Gastroesophageal sphincter (tissue), 4 donors: ENCODE measurements at regions not wholly inside any gene's neighbourhood (a gene's known extent, or its start where the extent isn't known, plus 50 kb on each side); places are given as distances from the start of the nearest gene placed in this dataset.

ENCODE experiments used
- ATAC-seq: fragments of 150-250 bp; one replicate; pipeline ENCODE4 v1.9.1; 2016; ENCODE audit warnings: mild to moderate bottlenecking, moderate library complexity
- H3K27ac ChIP-seq, 4 donors: fragments of 200-600 bp; sonication (generic) in 3 of 4; 1 replicate in 3 of 4; 2 replicates in 1 of 4; pipeline ENCODE4 v1.5.1; 2016 to 2019
- H3K27me3 ChIP-seq: fragments of 200-600 bp; sonication (generic); one replicate; pipeline ENCODE4 v1.5.1; 2019
- H3K36me3 ChIP-seq, 2 donors: fragments of 200-600 bp; sonication (generic); one replicate each; pipeline ENCODE4 v1.5.1; 2019; ENCODE audit warnings: control low read depth in 1 of 2
- H3K4me1 ChIP-seq, 3 donors: fragments of 200-600 bp; sonication (generic); 1 replicate in 2 of 3; 2 replicates in 1 of 3; pipeline ENCODE4 v1.5.1; 2016 to 2019; ENCODE audit warnings: control low read depth in 2 of 3
- H3K4me3 ChIP-seq, 2 donors: fragments of 200-600 bp; sonication (generic); one replicate each; pipeline ENCODE4 v1.5.1; 2019; ENCODE audit warnings: mild to moderate bottlenecking in 1 of 2, moderate library complexity in 1 of 2
- H3K9me3 ChIP-seq, 3 donors: fragments of 200-600 bp; sonication (generic); one replicate each; pipeline ENCODE4 v1.5.1; 2017 to 2019; ENCODE audit warnings: control low read depth in 2 of 3
- EP300 ChIP-seq: sonication (generic); formaldehyde crosslinking; IDR thresholded peaks from one replicate; pipeline ENCODE4 v1.6.1; 2017; ENCODE audit warnings: antibody characterized with exemption, mild to moderate bottlenecking
- POLR2A ChIP-seq, 2 donors: fragments of 450-650 bp; IDR thresholded peaks; one replicate each; pipeline ENCODE4 v1.6.1; 2017; ENCODE audit warnings: antibody characterized with exemption in 2 of 2, mild to moderate bottlenecking in 2 of 2, moderate library complexity in 1 of 2
- POLR2AphosphoS5 ChIP-seq: sonication (generic); formaldehyde crosslinking; IDR thresholded peaks from one replicate; pipeline ENCODE4 v1.6.1; 2017; ENCODE audit warnings: antibody characterized with exemption
- WGBS, 2 donors: methylation state at CpG; one replicate each; pipeline ENCODE4 v1.1.5; 2018; ENCODE audit warnings: low coverage in 1 of 2; 5-methylcytosine and 5-hydroxymethylcytosine counted together
- TF ChIP-seq, protein P1 (sequence below), 4 experiments: fragments of 200-600 bp in 2 of 4; fragments of 450-650 bp in 2 of 4; sonication (generic) in 1 of 4; IDR thresholded peaks; one replicate each; pipeline ENCODE4 v1.5.1; 2017 to 2019; ENCODE audit warnings: antibody characterized with exemption in 4 of 4, mild to moderate bottlenecking in 2 of 4, moderate library complexity in 2 of 4

DNA sequence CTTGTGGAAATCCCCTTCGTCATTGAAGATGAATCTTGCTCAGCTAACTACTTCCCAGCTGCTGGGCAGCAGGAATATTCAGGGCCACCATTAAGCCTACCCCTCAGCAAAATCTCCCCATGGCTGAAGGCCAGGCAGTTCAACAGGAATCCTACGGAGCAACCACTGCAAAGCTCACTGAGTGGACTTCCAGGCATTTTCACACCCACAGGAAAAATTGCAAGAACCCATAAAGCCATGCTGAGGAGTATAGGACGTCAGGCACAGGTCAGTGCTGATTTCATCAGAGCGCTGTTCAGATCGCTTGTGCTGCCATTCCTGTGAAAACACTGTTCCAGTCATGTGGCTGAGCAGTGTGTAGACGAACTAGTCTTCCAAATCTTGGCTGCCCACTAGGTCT is 134.8 kb upstream of the TACR1 start:
- no peak for ATAC-seq
- WGBS, 2 donors, result 72 to 74% methylated on average over 3 of the region's 6 CpGs

DNA sequence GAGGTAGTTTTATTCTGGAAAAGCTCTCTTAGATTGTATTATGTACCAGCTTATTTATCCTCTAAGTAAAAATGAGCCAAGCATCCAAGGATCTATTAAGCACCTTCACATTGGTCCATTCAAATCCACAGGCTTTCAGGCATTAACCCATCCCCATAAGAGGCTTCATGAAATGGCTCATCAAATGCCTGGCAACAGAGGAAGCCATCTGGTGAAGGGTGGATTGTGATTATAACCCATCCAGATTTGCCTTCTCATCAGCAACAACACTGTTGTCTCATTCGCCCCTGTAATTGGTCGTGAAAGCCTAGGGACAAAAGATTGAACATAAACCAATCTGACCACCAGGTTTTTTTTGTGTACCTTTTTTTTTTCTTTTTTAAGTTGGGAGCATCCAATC is 134.3 kb upstream of the TACR1 start:
- Histone ChIP-seq H3K27ac (no peak overlapping the region), H3K4me3 (no peak overlapping the region), H3K9me3 (no peaks in the 10 kb centered on the region), H3K36me3 (no peaks in the 10 kb centered on the region), H3K27me3 (no peaks in the 10 kb centered on the region), H3K4me1 (no peaks in the 10 kb centered on the region)
- no peak for ATAC-seq
- TF ChIP-seq POLR2AphosphoS5 (no peak), EP300 (no peak), POLR2A (IDR thresholded peaks at IDR 0.05) (no peak)
- TF ChIP-seq, protein P1, sequence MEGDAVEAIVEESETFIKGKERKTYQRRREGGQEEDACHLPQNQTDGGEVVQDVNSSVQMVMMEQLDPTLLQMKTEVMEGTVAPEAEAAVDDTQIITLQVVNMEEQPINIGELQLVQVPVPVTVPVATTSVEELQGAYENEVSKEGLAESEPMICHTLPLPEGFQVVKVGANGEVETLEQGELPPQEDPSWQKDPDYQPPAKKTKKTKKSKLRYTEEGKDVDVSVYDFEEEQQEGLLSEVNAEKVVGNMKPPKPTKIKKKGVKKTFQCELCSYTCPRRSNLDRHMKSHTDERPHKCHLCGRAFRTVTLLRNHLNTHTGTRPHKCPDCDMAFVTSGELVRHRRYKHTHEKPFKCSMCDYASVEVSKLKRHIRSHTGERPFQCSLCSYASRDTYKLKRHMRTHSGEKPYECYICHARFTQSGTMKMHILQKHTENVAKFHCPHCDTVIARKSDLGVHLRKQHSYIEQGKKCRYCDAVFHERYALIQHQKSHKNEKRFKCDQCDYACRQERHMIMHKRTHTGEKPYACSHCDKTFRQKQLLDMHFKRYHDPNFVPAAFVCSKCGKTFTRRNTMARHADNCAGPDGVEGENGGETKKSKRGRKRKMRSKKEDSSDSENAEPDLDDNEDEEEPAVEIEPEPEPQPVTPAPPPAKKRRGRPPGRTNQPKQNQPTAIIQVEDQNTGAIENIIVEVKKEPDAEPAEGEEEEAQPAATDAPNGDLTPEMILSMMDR (IDR thresholded peaks at IDR 0.05), result no peak
- 83 to 100% methylated on average over 2 of the region's 2 CpGs for WGBS, 2 donors

More for the DNA sequence above, 134.8 kb upstream of the TACR1 start:
- no peaks in the 10 kb centered on the region for H3K36me3 ChIP-seq
- no peak overlapping the region for H3K27ac ChIP-seq
- no peak overlapping the region for H3K4me3 ChIP-seq
- H3K4me1 ChIP-seq, result no peaks in the 10 kb centered on the region
- TF ChIP-seq EP300 (no peak), POLR2A (IDR thresholded peaks at IDR 0.05) (no peak), POLR2AphosphoS5 (no peak)
- TF ChIP-seq, protein P1 (IDR thresholded peaks at IDR 0.05), result no peak
- no peaks in the 10 kb centered on the region for H3K9me3 ChIP-seq
- no peaks in the 10 kb centered on the region for H3K27me3 ChIP-seq

DNA sequence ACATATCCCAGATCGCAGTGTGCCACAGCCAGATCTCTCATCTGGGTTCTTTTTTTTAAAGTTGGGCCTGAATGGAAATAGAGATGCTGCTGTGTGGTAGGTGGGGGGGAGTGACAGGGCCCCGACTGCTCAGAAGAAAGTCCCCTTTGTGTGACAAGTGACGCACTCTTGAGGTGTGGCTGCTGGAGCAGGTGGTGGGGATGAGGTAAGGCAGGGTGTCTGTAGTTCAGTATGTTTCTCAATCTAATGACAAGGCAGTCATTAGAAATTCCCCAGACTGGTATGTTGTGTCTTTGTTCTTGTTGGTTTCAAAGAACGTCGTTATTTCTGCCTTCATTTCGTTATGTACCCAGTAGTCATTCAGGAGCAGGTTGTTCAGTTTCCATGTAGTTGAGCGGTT is 128.8 kb upstream of the TACR1 start:
- TF ChIP-seq EP300 (no peak), POLR2A (IDR thresholded peaks at IDR 0.05) (no peak), POLR2AphosphoS5 (no peak)
- TF ChIP-seq, protein P1 (IDR thresholded peaks at IDR 0.05), result no peak
- no peak for ATAC-seq
- Histone ChIP-seq H3K9me3 (no peaks in the 10 kb centered on the region), H3K4me3 (no peak overlapping the region), H3K36me3 (no peaks in the 10 kb centered on the region), H3K27ac (no peak overlapping the region), H3K4me1 (no peaks in the 10 kb centered on the region), H3K27me3 (no peaks in the 10 kb centered on the region)
- 82 to 90% methylated on average over 4 to 7 of the region's 7 CpGs for WGBS, 2 donors

DNA sequence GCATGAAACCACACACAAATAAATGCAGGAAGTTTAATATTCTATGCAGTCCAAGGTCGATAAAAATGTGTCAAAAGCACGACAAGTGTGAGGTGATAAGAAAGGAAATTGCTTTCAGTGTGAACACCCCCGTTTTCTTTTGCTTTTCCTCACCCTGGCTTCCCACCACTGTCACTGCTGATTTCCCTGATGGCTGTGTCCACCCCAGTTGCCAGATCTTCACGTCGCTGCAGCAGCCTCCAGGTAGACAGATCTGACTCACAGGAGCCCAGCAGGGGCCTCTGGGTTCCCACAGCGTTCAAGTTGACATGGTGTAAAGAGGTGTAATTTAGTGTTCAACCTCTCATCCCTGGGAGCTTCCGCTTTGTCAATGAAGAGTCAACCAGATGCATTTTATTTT is 128.0 kb upstream of the TACR1 start:
- H3K36me3 ChIP-seq, result no peaks in the 10 kb centered on the region
- no peaks in the 10 kb centered on the region for H3K4me1 ChIP-seq
- ATAC-seq, result no peak
- H3K27me3 ChIP-seq, result no peaks in the 10 kb centered on the region
- H3K9me3 ChIP-seq, result no peaks in the 10 kb centered on the region
- WGBS, 2 donors, result 43 to 51% methylated on average over 7 of the region's 7 CpGs
- H3K27ac ChIP-seq, result no peak overlapping the region
- TF ChIP-seq POLR2AphosphoS5 (no peak), POLR2A (IDR thresholded peaks at IDR 0.05) (no peak), EP300 (no peak)
- TF ChIP-seq, protein P1 (IDR thresholded peaks at IDR 0.05), result no peak
- H3K4me3 ChIP-seq, result no peak overlapping the region

DNA sequence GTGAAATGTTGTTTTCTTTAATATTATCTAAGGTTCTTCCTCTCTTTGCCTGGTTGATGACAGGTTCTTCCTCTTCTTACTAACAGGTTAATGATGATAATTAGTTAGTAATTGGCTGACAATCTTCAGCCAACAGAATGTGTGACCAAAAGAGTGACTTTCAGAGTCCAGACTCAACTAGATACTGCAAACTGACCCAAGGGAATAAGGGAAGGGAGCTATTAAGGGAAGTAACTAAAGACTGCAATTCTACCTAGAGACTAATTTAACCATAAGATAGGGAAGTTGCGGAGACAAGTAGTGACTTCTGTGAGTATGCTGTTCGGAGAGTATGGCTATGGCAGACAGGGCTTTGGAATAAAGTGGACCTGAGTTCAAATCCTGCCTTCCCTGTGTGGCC is 127.3 kb upstream of the TACR1 start:
- TF ChIP-seq POLR2A (IDR thresholded peaks at IDR 0.05), result no peak
- TF ChIP-seq POLR2AphosphoS5, result no peak
- TF ChIP-seq, protein P1 (IDR thresholded peaks at IDR 0.05), result no peak
- no peak for TF ChIP-seq EP300
- H3K4me1 ChIP-seq, result no peaks in the 10 kb centered on the region
- ATAC-seq, result no peak
- 83% methylated on average over 2 of the region's 2 CpGs; no CpG with 5 or more reads in 1 of the 2 donors for WGBS, 2 donors
- H3K36me3 ChIP-seq, result no peaks in the 10 kb centered on the region
- no peaks in the 10 kb centered on the region for H3K27me3 ChIP-seq
- no peak overlapping the region for H3K4me3 ChIP-seq
- no peaks in the 10 kb centered on the region for H3K9me3 ChIP-seq
- H3K27ac ChIP-seq, result no peak overlapping the region
